ENCODE measurements at regions not wholly inside any gene's neighbourhood (a gene's known extent, or its start where the extent isn't known, plus 50 kb on each side); places are given as distances from the start of the nearest gene placed in this dataset.
A peak's percentile ranks its signal among the peaks of the same experiment; 100 is the strongest.

- peaks cover 8% of the 10 kb centered on the region for H3K4me1 Mint-ChIP-seq (ENCODE audit: insufficient read depth, unreplicated experiment)
- peak; percentile 79 for DNase-seq (ENCODE audit: unreplicated experiment)
- intact Hi-C loops (cut with micrococcal nuclease) = no loop called here
- no peaks in the 10 kb centered on the region for H3K9me3 Mint-ChIP-seq (ENCODE audit: unreplicated experiment)
- H3K4me3 Mint-ChIP-seq (ENCODE audit: unreplicated experiment) = no peak overlapping the region
- H3K27me3 Mint-ChIP-seq (ENCODE audit: insufficient read depth, unreplicated experiment) = no peaks in the 10 kb centered on the region
- POLR2A ChIA-PET = interaction anchor here (1.5 kb wide), 2 partner anchors 12 to 15 kb away, joined by 4 read pairs; no protein-coding TSS in a partner anchor
- no TSS peak for BruUV-seq (replicated peaks)
- H3K27ac Mint-ChIP-seq (ENCODE audit: low read depth, unreplicated experiment) = no peak overlapping the region
- CTCF ChIA-PET = no interaction called here
- no peak for TF ChIP-seq CTCF (IDR thresholded peaks at IDR 0.05; ENCODE audit: unreplicated experiment)
- no peaks in the 10 kb centered on the region for H3K36me3 Mint-ChIP-seq (ENCODE audit: insufficient read depth, unreplicated experiment)
These were observed 1239.2 kb downstream of the REEP3 start for GRCh38 chr10:64760371-64760770.

- H3K27ac Mint-ChIP-seq (ENCODE audit: low read depth, unreplicated experiment) = no peak overlapping the region
- no peak for DNase-seq (ENCODE audit: unreplicated experiment)
- H3K27me3 Mint-ChIP-seq (ENCODE audit: insufficient read depth, unreplicated experiment) = no peaks in the 10 kb centered on the region
- H3K4me1 Mint-ChIP-seq (ENCODE audit: insufficient read depth, unreplicated experiment) = peaks cover 8% of the 10 kb centered on the region
- intact Hi-C loops (cut with micrococcal nuclease) = no loop called here
- CTCF ChIA-PET = no interaction called here
- no peaks in the 10 kb centered on the region for H3K9me3 Mint-ChIP-seq (ENCODE audit: unreplicated experiment)
- TF ChIP-seq CTCF (IDR thresholded peaks at IDR 0.05; ENCODE audit: unreplicated experiment) = no peak
- BruUV-seq (replicated peaks) = no TSS peak
- no peak overlapping the region for H3K4me3 Mint-ChIP-seq (ENCODE audit: unreplicated experiment)
- no peaks in the 10 kb centered on the region for H3K36me3 Mint-ChIP-seq (ENCODE audit: insufficient read depth, unreplicated experiment)
- POLR2A ChIA-PET = no interaction called here
These were observed 1241.7 kb downstream of the REEP3 start for GRCh38 chr10:64762861-64763260.

- no peak for TF ChIP-seq CTCF (IDR thresholded peaks at IDR 0.05; ENCODE audit: unreplicated experiment)
- DNase-seq (ENCODE audit: unreplicated experiment) = no peak
- ChIA-PET POLR2A (no interaction called here), CTCF (no interaction called here)
- intact Hi-C loops (cut with micrococcal nuclease) = no loop called here
- no peaks in the 10 kb centered on the region for H3K9me3 Mint-ChIP-seq (ENCODE audit: unreplicated experiment)
- H3K36me3 Mint-ChIP-seq (ENCODE audit: insufficient read depth, unreplicated experiment) = no peaks in the 10 kb centered on the region
- H3K27me3 Mint-ChIP-seq (ENCODE audit: insufficient read depth, unreplicated experiment) = no peaks in the 10 kb centered on the region
- H3K4me3 Mint-ChIP-seq (ENCODE audit: unreplicated experiment) = no peak overlapping the region
- no TSS peak for BruUV-seq (replicated peaks)
- H3K27ac Mint-ChIP-seq (ENCODE audit: low read depth, unreplicated experiment) = no peak overlapping the region
- H3K4me1 Mint-ChIP-seq (ENCODE audit: insufficient read depth, unreplicated experiment) = no peaks in the 10 kb centered on the region
These were observed 1244.3 kb downstream of the REEP3 start for GRCh38 chr10:64765498-64765897.

GRCh38 chr10:64771253-64772050 lies 1250.3 kb downstream of the REEP3 start:
- no peak for TF ChIP-seq CTCF (IDR thresholded peaks at IDR 0.05; ENCODE audit: unreplicated experiment)
- ChIA-PET CTCF (no interaction called here), POLR2A (interaction anchor here (0.5 to 0.6 kb wide), 2 partner anchors 13 to 456 kb away, joined by 3 read pairs; no protein-coding TSS in a partner anchor)
- Mint-ChIP-seq H3K4me3 (ENCODE audit: unreplicated experiment) (no peak overlapping the region), H3K4me1 (ENCODE audit: insufficient read depth, unreplicated experiment) (no peaks in the 10 kb centered on the region), H3K36me3 (ENCODE audit: insufficient read depth, unreplicated experiment) (no peaks in the 10 kb centered on the region), H3K27ac (ENCODE audit: low read depth, unreplicated experiment) (no peak overlapping the region), H3K9me3 (ENCODE audit: unreplicated experiment) (no peaks in the 10 kb centered on the region), H3K27me3 (ENCODE audit: insufficient read depth, unreplicated experiment) (no peaks in the 10 kb centered on the region)
- intact Hi-C loops (cut with micrococcal nuclease) = no loop called here
- DNase-seq (ENCODE audit: unreplicated experiment) = no peak
- BruUV-seq (replicated peaks) = no TSS peak

Measured in MCF 10A (cell line).